NCI-H146 treated with DMSO at 0.1 percent for 48 hours (cell line): ENCODE measurements at regions not wholly inside any gene's neighbourhood (a gene's known extent, or its start where the extent isn't known, plus 50 kb on each side); places are given as distances from the start of the nearest gene placed in this dataset.

Experiments used
- DNase-seq: peaks from one replicate; lab custom pipeline; 2025; ENCODE audit not compliant: unreplicated experiment; lab: John Stamatoyannopoulos, UW

DNA sequence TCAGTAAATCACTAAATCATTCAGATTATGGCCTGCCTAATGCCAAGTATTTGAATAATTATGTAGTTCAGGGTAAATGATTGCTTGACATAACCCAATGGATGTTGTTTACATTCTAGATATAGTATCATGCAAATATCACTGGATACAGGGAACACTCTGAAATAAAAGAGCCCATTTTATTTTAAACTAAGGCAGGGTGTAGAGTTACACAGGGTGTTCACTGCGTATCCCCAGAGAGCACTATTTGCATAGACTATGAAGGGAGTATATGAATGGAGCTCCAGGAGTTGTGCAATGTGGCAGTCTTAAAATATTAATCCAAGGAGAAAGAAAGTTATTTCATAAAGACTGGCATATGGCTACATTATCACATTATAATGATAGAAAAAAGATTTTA lies 701.1 kb upstream of the KLHL29 start:
- DNase-seq = no peak

DNA sequence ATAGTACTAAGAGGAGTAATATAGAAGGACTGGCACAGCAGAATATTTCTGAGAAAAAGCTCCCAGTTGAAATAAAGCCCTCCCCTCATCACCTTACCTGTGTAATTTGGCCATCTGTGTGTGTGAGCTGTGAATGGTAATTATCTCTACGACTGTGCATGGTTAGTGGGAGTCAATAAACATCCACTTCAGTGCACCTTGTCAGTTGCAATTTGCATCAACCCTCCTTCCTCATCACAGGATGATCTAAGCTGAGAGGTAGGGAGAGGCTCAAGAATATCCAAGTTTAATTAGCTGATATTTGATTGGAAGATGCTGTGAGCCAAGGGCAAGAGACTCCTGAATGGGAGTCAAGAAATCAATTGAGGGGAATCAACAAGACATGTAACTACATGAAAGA lies 694.9 kb upstream of the KLHL29 start:
- no peak for DNase-seq

DNA sequence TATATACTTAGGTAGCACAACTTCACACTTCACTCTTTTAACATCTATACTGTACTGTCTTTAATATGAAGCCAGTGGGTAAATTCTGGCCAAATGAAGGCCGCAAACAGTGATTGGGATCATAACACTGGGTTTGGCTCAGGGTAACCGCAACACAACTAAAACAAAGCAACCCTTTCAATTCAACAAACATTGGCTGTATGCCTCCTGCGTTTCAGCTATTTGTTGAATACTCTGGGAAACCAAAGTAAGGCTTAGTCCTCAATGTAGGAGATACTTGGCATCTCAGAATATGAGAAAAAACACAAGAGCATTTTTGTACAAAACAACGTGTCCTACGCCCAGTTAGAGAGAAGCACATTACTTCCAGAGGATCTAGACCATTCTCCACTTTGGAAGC lies 693.3 kb upstream of the KLHL29 start:
- no peak for DNase-seq

- no peak for DNase-seq
These were observed 692.2 kb upstream of the KLHL29 start for GRCh38 chr2:22692746-22693145.

- no peak for DNase-seq
These were observed 690.7 kb upstream of the KLHL29 start for GRCh38 chr2:22694300-22694699.

DNA sequence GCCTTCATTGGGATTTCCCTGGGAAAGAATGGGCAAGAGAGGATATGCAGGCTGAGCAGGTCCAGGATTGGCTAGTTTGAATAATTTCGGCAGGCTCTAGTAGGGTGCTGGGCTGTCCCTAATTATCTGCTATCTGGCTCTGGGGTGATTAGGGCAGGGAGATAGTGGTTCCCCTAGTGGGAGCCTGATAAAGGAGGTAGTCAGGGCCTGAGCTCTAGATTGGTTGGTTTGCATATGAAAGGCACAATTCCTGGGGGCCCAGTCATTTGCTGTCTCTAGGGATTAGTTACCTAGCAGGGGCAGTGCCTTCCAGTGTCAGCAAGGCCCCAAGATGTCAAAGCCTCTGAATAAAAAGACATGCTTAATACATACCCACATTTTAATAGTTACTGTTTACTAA lies 690.1 kb upstream of the KLHL29 start:
- no peak for DNase-seq

DNA sequence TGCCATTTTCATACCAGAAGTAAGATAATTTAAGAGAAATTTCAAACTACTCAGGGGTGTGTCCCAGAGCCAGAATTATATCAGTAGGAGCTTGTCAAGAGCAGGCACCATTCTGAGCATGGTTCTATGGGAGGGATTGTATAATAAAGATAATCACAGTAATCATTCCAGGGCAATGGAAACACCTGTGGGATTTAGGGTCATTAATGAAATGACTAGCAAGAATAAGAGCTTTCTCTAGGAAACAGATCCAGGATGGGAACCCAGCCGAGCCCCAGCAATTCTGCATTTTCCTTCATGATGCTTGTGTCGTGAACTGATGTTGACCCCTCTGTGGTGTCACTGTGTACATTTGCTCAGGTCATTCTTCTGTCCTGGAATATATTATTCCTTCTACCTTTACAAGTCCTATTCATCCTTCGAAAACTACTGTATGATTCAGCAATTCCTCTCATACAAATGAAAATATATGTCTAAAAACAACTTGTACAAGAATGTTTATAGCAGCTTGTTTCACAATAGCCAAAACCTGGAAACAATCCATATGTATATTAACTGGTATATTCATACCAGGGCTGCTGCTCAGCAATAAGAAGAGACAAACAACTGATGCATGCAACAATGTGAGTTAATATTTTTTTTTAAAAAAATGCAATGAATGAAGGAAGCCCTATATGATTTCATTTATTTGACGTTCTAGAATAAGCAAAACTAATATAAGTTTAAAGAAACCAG lies 687.8 kb upstream of the KLHL29 start:
- DNase-seq = no peak

- DNase-seq = no peak
These were observed 683.3 kb upstream of the KLHL29 start for GRCh38 chr2:22701561-22702160.

DNA sequence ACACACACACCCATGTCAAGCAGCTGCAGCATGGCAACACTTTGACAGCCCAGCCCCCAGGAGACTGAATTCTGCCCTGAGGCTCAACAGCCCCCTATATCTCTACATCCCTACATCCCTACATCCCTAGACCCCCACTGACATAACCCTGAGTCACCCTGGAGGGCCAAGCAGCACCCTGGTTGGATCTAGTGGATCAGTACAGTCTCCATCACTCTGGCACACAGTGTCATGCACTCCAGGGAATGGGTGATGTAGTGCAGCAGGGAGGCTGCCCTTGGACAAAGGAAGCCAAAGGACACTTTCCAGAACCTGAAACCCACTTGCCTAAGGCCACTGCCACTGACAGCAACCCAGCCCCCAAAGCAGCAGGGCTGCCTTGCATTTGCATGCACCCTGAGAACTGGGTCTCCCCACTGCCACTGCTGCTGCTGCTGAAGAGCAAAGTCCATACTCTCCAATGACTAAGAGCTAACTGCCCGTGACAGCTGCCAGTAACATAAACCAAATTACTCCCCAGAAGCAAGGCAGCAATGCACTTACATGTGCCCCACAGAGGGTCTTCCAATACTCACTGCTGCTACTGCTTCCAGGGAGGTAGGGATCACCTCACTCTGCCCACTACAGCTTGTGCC lies 681.6 kb upstream of the KLHL29 start:
- DNase-seq = no peak

- DNase-seq = no peak
These were observed 665.6 kb upstream of the KLHL29 start for GRCh38 chr2:22719396-22719795.

DNA sequence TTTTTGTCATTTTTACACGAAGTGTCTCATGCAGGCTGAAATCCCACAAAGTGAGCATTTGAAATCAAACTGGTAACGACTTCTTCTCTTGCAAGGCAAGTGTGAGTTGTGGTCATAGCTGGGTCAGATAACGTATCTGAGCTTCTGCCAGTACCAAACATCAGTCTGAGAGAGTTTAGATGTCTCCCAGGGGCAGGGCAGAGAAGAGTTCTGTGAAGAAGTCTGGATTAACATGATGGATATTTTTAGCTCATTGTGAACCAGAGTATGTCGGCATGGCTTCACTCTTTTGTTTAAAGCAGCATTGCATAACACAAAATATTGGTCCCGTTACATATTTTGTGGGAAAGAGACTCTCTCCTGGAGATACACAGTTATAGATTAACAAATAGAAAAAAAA lies 655.5 kb upstream of the KLHL29 start:
- DNase-seq = no peak

GRCh38 chr2:22734373-22735045 lies 650.5 kb upstream of the KLHL29 start:
- DNase-seq = no peak

- no peak for DNase-seq
These were observed 647.8 kb upstream of the KLHL29 start for GRCh38 chr2:22737144-22737543.

DNA sequence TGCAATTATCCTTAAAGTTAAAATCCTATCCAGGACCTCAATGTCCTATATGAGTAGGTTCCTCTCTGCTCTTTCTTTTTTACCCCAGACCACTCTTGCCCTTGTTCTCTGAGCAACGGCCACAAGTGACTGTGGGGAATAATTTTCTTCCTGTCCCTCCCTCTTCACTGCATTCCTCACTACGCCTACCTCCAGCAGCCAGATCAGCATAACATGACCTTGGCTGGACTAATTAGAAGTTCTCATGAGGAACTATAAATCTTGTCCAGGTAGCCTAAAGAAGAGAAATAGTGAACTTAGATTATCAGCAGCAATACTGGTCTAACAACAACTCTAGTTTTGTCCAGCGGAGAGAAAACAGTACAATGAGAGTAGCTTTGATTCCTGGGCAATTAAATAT lies 643.8 kb upstream of the KLHL29 start:
- DNase-seq = no peak

DNA sequence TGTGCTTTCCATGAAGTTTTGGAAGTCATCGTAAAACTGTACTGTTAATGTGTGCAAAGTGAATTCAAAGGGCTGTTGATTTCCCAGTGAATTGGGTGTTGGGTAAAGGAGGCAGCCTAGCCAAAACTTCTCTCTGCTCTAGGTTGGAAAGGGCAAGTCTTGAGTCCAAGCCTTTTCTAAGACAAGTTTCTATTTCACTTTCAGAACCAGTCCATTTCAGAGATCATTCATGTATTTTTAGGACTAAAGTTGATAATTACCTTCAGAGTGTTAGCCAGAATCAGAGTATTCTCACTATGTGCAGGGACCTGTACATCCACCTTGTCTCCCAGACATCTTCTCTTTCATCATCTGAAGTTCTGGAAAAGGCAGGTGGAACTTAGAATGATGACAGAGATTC lies 636.1 kb upstream of the KLHL29 start:
- no peak for DNase-seq

- no peak for DNase-seq
These were observed 631.5 kb upstream of the KLHL29 start for GRCh38 chr2:22753476-22753875.

DNA sequence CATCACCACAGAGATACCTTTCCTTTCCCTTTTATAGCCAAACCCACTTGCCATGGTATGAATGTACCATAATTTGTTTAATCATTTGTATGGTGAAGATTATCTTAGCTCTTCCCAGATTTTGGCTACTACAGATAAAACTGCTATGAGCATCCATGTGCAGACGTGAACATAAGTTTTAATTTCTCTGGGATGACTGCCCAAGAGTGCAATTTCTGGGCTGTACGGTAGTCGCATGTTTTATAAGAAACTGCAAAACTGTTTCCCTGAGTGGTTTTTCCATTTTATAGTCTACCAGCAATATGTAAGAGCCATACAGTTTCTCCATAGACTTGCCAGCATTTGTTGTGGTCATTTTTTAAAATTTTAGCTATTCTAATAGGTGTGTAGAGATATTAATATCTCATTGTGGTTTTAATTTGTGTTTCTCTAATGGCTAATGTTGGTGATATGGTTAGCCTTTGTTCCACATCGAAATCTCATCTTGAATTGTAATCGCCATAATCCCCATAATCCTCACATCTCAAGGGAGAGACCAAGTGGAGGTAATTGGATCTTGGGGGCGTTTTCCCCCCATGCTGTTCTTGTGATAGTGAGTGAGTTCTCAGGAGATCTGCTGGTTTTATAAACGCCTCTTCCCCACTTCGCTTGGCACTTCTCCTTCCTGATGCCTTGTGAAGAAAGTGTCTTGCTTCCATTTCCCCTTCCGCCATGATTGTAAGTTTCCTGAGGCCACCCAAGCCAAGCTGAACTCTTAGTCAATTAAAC lies 628.5 kb upstream of the KLHL29 start:
- no peak for DNase-seq

DNA sequence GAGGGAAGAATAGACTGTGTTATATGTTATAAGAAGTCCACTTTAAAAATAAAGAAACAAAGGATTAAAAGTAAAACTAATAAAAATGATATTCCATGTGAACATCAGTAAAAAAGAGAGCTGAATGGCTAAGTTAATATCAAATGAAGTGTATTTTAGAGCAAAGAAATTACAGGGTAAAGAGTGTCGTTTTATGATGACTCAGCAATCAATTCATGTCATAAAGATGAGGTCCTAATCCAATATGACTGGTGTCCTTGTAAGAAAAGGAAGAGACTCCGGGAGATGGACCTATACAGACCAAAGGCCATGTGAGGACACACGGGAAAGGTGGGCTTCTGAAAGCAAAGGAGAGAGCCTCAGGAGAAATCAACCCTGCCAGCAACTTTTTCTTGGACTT lies 615.5 kb upstream of the KLHL29 start:
- DNase-seq = no peak

DNA sequence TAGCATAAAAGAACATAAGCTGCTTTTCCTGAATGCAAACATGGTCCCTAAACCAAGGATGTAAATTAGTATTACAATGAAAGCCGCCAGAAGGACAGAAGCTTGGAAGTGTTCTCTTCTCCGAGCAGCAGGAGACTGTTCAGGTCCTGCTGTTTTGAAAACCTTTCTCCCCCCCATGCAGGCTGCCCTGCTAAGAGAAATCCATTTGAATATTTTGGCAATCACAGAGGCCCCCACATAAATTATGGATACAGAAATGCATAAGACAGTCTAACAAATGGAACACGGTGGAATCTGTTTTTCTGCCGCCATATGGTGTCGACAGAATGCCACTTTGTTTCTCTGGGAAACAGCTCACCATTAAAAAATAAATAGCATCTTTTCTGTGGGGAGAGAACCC lies 600.4 kb upstream of the KLHL29 start:
- no peak for DNase-seq

- no peak for DNase-seq
These were observed 598.2 kb upstream of the KLHL29 start for GRCh38 chr2:22786817-22787216.

DNA sequence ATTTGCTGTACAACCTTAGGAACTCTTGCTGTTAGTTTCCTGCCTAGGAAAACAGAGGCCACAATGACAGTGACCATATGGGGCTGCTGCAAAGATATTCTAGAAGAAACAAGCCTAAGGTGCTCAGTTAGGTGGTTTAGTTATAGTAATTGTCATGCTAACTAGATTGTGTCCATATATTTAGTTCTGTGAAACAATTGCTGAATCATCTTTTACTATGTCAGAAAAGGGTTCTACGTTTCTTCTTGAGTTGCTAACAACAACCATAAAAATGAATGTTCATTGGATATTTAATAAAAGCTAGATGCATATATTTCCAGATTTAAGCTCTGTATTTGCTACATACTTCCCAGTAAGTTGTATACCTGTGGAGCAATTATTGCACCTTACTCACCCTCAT lies 597.2 kb upstream of the KLHL29 start:
- DNase-seq = no peak
